ENCODE measurements at regions not wholly inside any gene's neighbourhood (a gene's known extent, or its start where the extent isn't known, plus 50 kb on each side); places are given as distances from the start of the nearest gene placed in this dataset.

- TF ChIP-seq CTCF (conservative IDR thresholded peaks at IDR 0.05; ENCODE audit: low read depth in 2 of 2) (no peak), EZH2 (IDR thresholded peaks at IDR 0.05; ENCODE audit: low read depth, unreplicated experiment) (no peak), REST (IDR thresholded peaks at IDR 0.05; ENCODE audit: unreplicated experiment) (no peak), POLR2AphosphoS5 (IDR thresholded peaks at IDR 0.05; ENCODE audit: low read depth) (no peak), EZH2phosphoT487 (IDR thresholded peaks at IDR 0.05; ENCODE audit: unreplicated experiment) (no peak), CREB1 (CRISPR knock-in tag; IDR thresholded peaks at IDR 0.05; ENCODE audit: low read depth) (no peak), ZNF331 (CRISPR knock-in tag; IDR thresholded peaks at IDR 0.05; ENCODE audit: low read depth) (no peak), JUNB (IDR thresholded peaks at IDR 0.05; ENCODE audit: unreplicated experiment) (no peak)
Observed at GRCh38 chr5:3680821-3681220, 85.2 kb downstream of the IRX1 start.

Data from GM23338 (cell line).